Ureter (tissue), 1 donor: ENCODE measurements at regions not wholly inside any gene's neighbourhood (a gene's known extent, or its start where the extent isn't known, plus 50 kb on each side); places are given as distances from the start of the nearest gene placed in this dataset.
"Not testable (repeated sequence)": the region's sequence is repeated elsewhere in the genome, so short reads cannot be mapped to it uniquely, and the experiment has no call there.

Source experiments
- DNase-seq: peaks from one replicate; pipeline ENCODE4 v3.0.0-alpha.2; 2020; ENCODE audit warnings: low spot score
- donor health status: DM: yes; HTN: yes; CAD: no.

DNA sequence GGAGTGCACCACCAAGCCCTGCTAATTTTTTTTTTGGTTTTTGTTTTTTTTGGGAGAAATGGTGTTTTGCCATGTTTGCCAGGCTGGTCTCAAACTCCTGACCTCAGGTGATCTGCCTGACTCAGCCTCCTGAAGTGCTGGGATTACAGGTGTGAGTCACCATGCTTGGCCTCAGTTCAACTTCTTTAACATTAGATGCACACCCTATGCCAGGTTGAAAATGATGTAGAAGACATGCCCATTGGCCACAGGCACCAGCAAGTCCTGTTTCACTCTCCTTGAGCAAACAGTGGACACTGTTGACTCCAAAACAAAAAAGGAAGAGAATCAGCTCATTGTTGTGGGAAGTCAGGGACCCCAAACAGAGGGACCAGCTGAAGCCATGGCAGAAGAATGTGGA is 1205.3 kb downstream of the REEP3 start:
- no peak for DNase-seq

DNA sequence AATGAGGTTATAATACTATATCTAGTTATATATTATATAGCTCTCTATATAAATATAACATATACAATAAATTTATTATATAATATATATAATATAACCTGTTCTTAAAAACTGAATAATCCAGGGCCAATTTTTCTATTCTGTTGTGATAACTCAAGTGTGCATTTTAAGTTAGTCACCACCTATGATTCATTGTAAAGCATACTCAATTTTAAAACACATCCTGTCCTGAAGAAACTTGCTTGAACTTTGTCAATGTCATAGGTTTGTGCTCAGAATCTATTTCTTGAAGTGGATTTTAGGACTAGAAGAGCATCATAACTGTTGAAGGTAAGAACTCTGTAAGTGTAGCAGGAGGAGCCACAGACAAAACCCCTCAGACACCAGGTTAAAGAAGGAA is 1209.8 kb downstream of the REEP3 start:
- DNase-seq: no peak

DNA sequence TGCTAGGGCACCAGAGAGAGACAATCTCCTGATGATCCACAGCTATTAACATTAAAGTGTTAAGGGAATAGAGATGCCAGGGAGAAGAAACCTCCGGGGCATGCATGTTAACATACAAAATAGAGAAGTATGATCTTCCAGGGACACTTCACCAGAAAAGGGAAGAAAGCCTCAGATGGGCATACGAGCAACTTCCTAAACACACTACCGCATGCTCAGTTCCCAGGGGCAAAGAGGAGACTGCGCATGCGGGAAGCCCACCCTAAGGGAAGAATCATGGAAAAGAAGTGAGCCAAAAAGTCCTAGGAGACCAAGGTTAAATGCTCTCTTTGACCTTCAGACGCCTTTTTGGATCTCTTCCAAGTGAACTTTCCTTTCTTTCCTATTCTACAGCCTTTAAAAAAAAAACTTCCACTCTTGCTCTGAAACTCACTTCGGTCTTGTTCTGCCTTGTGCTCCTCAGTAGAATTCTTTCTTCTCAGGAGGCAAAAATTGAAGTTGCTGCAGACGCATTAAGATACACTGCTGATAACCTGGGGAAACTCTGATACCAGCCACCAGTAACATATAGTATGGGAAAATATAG is 1211.3 kb downstream of the REEP3 start:
- no peak for DNase-seq

GRCh38 chr10:64733980-64734379 is 1212.8 kb downstream of the REEP3 start:
- no peak for DNase-seq

DNA sequence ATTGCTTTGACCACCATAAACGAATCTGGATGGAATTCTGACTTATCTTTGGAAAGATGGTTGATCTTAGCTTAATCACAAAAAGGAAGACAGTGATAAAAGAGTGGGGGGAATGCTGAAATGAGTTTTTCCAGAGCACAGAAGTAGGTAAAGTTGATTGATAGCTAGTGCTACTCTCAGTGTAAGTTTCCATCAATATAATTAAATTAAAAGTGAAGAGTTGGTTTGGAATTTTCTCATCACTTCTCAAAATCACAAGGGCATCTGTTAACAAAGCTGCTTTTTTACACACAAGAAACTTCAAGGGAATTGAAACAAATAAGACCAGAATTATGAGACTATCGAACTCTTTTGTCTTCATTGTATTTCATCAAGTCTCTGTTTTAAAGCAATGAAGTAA is 1217.3 kb downstream of the REEP3 start:
- DNase-seq: no peak

DNA sequence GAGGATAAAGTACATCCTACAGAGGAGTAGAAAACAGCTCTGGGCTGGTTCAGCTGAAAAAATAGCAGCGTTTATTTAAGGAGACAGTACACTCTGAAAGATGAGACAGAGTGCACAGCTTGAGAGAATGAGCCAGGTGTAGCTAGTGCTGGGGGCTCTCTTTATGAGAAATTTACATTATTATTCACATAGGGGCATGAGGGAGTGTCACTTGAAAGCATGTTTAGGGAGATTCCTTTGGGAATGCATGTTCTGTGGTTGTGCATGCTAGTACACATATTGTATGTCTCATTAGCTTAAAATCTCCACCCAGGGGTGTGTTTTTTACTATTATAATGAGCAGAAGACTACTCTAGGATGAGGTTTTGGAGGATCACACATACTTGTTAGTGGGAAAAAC is 1224.4 kb downstream of the REEP3 start:
- DNase-seq: no peak

DNA sequence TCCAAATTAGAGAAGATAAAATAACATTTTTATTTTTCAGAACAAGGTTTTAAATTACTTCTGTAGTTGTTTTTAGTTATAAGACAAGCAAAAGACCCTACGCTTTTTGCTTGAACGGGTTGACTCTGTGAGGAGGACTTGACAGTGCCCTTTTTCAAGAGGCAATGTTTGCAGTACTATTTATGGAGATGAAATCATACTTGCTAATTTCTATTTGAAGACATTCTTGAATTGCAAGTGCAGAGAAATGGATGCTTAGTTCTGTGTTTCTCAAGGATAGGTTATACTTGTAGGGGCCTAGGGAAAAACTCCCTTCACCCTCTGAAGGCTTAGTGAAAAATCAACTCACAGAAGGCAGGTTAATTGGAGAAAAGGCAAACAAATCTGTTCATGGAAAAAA is 1229.5 kb downstream of the REEP3 start:
- no peak for DNase-seq

DNA sequence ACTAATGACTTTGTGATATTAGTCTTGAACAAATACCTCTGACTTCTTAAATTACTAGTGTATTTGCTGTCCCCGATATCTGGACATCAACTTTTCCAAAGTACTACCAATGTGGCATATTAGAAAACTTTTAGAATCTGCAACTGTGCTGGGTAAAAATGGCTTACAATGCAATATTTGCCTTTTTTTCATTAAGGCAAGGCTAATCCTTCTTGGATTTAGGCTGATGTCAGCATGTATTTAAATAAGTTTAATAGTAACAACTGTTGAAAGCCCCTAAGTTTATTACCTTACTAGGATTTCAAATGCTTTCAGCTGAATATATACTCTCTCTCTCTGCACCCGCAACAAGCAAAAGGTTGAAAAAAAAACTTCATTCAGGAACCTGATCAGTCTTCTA is 1232.3 kb downstream of the REEP3 start:
- no peak for DNase-seq

DNA sequence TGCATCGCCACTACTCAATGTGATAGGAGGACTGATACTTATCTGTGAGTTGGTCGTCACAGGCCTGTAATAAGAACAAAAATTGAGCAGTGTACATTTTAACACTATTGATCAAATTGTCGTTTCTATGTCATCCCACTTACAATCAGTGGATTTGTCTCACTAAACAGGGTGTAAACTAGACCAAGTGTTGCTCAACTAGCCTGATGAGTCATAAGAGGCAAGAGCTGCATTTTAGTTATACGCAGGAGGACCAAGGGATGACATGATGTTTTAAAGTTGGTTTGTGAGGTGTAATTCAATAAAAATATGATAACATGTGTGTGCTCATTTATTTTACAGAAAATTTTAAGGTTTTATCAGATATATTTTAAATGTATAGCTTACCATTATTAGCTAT is 1239.2 kb downstream of the REEP3 start:
- no peak for DNase-seq

DNA sequence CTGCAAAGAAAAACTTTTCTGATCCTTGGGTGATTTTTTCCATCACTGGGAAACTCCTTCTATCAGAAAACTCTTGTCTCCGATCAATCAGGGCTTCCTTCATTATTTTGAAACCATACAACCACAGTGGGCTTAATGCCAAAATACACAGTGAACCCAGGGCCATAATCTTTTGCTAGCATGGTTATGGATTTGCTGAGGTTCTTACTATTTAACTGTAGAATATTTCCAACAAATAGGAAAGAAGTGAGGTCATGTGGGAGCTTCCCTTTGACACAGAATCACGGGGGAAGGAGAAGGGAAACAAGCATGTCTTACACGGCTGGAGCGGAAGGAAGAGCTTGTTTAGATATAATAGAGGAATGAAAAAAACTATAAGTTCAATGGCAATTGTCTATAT is 1241.7 kb downstream of the REEP3 start:
- no peak for DNase-seq

DNA sequence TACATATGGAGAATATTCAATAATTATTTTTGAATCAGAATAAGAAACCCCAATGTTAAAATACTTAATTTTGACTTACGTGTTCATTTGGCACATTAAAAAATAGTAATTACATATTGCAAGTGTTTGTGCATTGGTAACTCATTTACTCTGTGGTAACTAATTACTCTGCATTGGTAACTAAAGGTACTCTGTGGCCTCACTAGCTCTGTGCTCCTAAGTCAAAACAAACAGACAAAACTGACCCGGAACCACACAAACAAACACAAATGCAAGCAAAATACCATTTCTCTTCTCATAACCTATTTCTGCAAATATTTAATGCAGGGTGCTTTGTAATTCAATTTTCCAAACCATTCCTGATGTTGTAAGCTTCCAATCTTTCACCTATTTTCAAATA is 1244.3 kb downstream of the REEP3 start:
- DNase-seq: no peak

- DNase-seq: no peak
Observed at GRCh38 chr10:64771253-64772050, 1250.3 kb downstream of the REEP3 start.

- DNase-seq: no peak
Observed at GRCh38 chr10:64773357-64773756, 1252.2 kb downstream of the REEP3 start.

- DNase-seq: not testable (repeated sequence)
Observed at GRCh38 chr10:64784451-64784850, 1263.2 kb downstream of the REEP3 start.

- DNase-seq: no peak
Observed at GRCh38 chr10:64785816-64786215, 1264.6 kb downstream of the REEP3 start.

- DNase-seq: no peak
Observed at GRCh38 chr10:64786989-64787388, 1265.8 kb downstream of the REEP3 start.

DNA sequence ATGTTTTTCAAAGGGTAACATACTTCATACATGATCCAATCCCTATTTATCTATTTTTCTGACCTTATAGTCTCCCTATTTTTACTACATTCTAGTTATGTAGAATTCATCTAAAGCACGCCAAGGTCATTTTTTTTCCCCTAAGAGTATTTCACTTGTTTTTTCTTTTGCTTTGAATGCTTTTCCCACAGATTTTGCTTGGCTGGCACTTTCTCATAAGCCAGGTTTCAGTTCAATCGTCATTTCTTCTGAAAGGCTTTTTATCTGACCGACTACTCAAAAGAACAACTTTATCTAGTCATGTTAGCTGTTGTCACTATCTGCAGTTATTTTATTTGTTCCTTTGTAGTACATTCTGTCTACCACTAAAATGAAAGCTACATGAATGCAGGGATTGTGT is 1274.6 kb downstream of the REEP3 start:
- no peak for DNase-seq

GRCh38 chr10:64798297-64798696 is 1277.1 kb downstream of the REEP3 start:
- DNase-seq: no peak

DNA sequence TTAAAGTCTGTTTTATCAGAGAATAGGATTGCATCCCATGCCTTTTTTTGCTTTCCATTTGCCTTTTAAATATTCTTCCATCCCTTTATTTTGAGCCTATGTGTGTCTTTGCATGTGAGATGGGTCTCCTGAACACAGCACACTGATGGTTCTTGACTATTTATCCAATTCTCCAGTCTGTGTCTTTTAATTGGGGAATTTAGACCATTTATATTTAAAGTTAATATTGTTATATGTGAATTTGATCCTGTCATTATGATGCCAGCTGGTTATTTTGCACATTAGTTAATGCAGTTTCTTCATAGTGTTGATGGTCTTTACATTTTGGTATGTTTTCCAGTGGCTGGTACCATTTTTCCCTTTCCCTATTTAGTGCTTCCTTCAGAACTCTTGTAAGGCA is 1287.0 kb downstream of the REEP3 start:
- DNase-seq: not testable (repeated sequence)

GRCh38 chr10:64810046-64810445 is 1288.8 kb downstream of the REEP3 start:
- DNase-seq: not testable (repeated sequence)

- DNase-seq: no peak
Observed at GRCh38 chr10:64813391-64813790, 1292.2 kb downstream of the REEP3 start.

DNA sequence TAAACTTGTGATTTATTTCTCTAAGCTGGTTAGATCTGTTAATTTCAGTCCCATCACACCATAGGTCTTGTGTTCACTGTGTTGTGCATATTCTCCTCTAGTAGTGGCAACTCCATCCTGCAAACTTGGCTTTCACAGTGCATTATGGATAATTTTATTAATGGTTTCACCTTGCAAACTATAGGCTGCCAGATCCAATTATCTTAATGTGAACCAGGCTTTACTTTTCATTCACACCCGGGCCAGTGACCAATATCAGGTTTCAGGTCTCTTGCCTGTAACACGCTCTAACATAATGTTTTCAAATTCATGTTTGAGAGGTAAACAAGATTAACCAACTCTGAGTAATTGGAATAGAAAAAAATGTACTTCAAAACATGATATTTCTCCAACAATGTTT is 1293.0 kb downstream of the REEP3 start:
- no peak for DNase-seq

GRCh38 chr10:64829888-64830412 is 1308.7 kb downstream of the REEP3 start:
- DNase-seq: no peak
